CD4-positive, alpha-beta T cell treated with Interleukin-17A for 1 hour (primary cell): ENCODE measurements at regions not wholly inside any gene's neighbourhood (a gene's known extent, or its start where the extent isn't known, plus 50 kb on each side); places are given as distances from the start of the nearest gene placed in this dataset.
"Not testable (repeated sequence)": the region's sequence is repeated elsewhere in the genome, so short reads cannot be mapped to it uniquely, and the experiment has no call there.

ENCODE experiments used
- DNase-seq: peaks from one replicate; pipeline ENCODE4 v3.0.0-alpha.2; 2020

DNA sequence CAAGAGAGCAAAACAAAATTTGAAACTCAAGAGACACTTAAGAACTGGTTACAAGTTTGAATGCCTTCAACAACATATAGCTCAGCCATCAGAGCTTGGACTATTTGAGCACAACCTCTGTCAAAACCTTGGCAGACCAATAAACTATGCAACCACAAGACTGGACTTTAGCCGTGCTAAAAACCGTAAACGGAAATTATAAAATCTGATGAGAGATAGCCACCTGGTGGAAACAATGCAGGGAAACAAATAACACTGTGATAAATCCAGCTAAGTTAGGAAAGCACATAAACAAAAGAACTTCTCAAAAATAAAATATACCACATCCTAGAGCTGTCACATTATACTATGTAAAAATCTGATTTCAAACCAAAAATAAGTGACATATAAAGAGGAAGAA, 1074.2 kb upstream of the NOVA1 start:
- no peak for DNase-seq

DNA sequence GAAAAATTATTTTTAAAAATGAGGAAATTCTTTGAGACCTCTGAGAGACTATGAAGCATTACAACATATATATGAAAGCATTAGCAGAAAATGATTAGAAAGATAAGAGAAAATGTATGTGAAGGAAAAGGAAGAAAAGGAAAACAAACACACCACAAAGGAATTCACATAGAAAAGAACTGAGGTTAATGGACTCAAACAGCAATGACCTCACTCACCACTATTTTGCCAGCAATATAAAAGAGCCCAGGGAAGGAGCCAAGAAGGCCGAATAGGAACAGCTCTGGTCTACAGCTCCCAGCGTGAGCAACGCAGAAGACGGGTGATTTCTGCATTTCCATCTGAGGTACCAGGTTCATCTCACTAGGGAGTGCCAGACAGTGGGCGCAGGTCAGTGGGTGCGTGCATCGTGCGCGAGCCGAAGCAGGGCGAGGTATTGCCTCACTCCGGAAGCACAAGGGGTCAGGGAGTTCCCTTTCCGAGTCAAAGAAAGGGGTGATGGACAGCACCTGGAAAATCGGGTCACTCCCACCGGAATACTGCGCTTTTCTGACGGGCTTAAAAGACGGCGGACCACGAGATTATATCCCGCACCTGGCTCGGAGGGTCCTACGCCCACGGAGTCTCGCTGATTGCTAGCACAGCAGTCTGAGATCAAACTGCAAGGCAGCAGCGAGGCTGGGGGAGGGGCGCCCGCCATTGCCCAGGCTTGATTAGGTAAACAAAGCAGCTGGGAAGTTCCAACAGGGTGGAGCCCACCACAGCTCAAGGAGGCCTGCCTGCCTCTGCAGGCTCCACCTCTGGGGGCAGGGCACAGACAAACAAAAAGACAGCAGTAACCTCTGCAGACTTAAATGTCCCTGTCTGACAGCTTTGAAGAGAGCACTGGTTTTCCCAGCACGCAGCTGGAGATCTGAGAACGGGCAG, 1075.2 kb upstream of the NOVA1 start:
- not testable (repeated sequence) for DNase-seq

DNA sequence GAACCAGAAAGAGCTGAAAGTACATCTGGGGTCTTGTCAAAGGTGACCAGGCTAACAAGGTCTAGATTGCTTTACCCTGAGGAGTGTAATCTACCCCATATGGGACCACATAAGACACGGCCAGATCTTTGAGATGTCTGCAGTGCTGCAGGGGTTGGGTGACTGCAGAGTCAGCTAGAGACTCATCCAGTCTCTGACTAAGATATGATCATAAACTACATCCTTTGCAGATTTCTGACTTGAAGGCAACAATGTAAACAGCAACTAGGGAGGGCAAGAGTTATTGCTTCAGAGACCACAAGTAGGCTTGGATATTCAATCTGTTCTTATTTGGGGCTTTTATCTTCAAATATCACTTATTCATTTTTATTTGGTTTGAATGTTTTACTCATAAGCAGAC, 1080.5 kb upstream of the FOXG1 start:
- no peak for DNase-seq

GRCh38 chr14:27688841-27689444, 1077.6 kb upstream of the FOXG1 start:
- DNase-seq: no peak

DNA sequence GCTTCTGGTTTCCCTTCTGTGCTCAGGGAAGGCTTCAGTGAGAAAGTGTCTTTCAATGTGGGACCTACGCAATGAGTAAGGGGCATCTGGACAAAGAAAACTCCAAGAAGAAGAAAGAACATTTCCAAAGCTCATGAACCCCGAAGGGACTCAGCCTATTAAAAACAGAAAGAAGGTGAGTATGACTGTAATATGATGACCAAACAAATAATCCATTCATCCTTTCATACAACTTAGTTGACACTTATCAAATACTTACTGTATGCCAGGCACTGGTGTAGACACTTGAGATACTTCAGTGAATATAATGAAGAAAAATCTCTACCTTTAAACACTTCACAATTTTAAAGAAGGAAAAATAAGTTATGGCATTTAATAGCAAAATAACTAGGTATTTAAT, 1054.2 kb upstream of the FOXG1 start:
- no peak for DNase-seq

DNA sequence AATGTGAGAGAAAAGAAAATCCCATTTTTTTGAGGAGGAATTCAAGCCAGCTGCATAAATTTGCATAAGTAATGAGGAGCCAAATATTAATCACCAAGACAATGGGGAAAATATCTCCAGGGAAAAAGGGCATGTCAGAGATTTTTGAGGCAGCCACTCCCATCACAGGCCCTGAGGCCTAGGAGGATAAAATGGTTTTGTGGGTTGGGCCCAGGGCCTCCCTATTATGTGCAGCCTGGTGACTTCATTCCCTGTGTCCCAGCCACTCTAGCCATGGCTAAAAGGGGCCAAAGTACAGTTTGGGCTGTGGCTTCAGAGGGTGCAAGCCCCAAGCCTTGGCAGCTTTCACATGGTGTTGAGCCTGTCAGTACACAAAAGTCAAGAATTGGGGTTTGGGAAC, 1051.0 kb upstream of the FOXG1 start:
- DNase-seq: no peak

DNA sequence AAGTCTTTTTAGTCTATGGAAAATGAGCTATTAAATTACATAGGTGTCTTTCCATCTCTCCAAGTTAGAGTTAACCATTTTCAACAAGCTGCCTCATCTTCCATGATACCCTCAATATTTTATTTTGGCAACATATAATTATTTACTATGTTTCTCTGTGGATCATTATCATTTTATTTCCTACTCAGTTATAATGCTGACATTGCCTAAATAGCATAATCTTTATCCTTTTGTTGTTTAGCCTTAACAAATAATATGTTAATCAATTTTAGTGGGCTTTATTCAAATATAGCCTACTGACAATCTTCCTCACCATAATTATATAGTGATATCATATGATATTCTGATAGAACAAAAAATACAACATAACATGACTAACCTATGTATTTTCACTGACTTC, 1044.8 kb upstream of the FOXG1 start:
- DNase-seq: no peak

- no peak for DNase-seq
Measured at GRCh38 chr14:27725482-27725881, 1041.1 kb upstream of the FOXG1 start.

GRCh38 chr14:27727251-27727770, 1039.3 kb upstream of the FOXG1 start:
- DNase-seq: no peak

- DNase-seq: no peak
Measured at GRCh38 chr14:27730204-27730603, 1036.4 kb upstream of the FOXG1 start.

- no peak for DNase-seq
Measured at GRCh38 chr14:27739657-27740156, 1026.9 kb upstream of the FOXG1 start.

GRCh38 chr14:27750114-27750513, 1016.5 kb upstream of the FOXG1 start:
- no peak for DNase-seq

DNA sequence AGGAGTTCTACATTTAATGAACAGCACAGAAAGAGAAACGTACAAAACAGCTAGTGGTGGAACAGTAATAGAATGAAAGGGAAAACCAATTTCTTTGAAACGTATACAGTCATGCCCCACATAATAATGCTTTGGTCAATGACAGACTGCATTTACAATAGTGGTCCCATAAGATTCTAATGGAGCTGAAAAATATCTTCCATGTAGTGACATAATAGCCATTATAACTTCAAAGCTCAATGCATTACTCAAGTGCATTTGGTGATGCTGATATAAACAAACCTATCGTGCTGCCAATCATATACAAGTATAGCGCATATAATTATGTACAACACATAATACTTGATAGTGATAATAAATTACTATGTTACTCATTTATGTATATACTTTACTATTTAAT, 1008.9 kb upstream of the FOXG1 start:
- DNase-seq: not testable (repeated sequence)

DNA sequence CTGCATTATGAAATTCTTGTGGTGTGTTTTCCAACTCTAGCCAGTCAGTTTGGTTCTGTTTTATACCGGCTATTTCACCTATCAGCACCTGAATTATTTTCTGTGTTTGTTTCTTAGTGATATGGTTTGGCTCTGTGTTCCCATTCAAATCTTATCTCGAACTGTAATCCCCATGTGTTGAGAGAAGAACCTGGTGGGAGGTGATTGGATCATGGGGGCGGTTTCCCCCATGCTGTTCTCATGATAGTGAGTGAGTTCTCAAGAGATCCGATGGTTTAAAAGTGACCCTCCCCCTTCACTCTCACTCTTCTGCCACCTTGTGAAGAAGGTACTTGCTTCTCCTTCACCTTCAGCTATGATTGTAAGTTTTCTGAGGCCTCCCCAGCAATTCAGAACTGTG, 1006.2 kb upstream of the FOXG1 start:
- DNase-seq: not testable (repeated sequence)

GRCh38 chr14:27799066-27800028, 967.2 kb upstream of the FOXG1 start:
- not testable (repeated sequence) for DNase-seq

DNA sequence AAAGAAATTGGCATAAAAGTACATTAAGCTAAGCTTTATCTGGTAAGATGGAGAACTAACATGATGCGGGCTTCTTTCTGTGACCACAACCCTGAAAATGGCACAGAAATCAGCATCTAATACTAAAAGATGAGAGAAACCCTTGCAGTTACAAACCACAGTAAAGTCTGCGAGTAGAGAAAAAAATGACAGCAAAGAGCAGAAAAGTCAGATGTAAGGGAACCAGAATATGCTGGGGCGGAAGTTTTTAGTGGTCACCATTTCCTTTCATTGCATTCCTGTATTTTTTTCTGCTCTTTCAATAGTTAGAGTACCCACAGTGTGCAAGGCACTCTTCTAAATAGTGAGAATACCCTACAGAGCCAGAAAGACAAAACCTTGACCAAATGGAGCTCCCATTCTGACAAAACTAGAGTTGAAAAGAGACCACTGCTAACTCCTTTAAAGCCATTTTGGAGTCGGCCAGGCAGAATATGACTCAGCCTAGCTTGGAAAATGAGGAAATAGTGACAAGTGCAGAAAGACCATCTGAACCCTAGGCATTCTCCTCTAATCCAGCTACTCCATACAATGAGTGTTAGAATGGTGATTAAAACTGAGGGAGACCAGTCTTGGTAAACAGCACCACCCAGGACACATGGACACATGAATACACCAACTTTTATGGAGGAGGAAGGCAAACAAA, 948.7 kb upstream of the FOXG1 start:
- not testable (repeated sequence) for DNase-seq

- peak; percentile 7 for DNase-seq
Measured at GRCh38 chr14:27826149-27826548, 940.4 kb upstream of the FOXG1 start.

GRCh38 chr14:27831978-27832377, 934.6 kb upstream of the FOXG1 start:
- DNase-seq: not testable (repeated sequence)

DNA sequence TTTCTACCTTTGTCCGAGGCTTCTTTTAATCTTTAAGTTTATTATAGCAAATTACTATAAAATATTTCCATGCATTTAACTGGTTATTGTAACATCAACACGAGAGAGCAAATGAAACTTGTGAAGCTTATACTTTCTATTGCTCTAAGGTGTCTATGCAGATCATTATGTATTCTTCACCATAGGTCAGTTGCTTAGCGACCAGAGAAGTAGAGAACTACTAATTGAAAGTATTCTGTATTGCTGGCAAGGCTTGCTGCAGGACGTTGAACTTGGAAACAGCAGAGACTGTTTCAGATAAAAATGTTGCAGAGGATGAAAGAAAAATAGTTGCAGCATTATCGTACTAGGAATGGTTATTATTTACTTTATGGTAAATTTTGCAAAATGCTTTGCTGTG, 933.6 kb upstream of the FOXG1 start:
- DNase-seq: not testable (repeated sequence)

DNA sequence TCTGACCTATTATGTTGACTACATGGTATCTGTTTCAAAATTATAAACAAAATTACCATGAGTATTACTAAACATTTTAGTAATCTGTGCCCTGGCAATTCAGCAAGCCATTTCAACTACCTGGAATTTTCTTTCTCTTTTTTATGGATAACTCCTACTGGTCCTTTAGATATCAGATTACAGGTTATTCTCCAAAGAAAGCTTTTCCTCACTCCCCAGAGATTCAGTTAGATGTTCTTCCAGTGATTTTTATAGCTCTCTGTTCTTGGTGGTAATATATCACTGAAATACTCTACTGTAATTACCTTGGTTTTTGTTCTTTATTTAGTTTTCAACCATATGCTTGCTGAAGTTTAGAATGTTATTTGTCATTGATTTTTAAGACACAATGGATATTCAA, 930.2 kb upstream of the FOXG1 start:
- no peak for DNase-seq

GRCh38 chr14:27845241-27845850, 921.2 kb upstream of the FOXG1 start:
- DNase-seq: no peak

- DNase-seq: no peak
Measured at GRCh38 chr14:27845902-27846301, 920.7 kb upstream of the FOXG1 start.
